ENCODE measurements at regions not wholly inside any gene's neighbourhood (a gene's known extent, or its start where the extent isn't known, plus 50 kb on each side); places are given as distances from the start of the nearest gene placed in this dataset.

DNA sequence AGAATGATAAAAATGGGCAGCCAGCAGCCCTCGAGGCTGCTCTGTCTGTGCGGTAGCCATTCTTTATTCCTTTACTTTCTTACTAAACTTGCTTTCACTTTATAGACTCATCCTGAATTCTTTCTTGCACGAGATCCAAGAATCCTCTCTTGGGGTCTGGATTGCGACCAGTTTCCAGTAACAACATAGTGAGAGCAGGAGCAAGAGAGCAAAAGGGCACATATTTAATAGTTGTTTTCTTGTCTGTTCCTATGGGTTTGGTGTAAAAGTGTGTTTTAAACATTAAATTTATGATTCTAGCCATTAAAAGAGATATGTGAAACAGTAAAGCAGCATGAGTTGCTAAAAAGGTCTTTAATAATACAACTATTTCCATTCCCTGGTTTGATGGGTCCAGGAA lies 78.8 kb upstream of the OPRM1 start:
- TF ChIP-seq CTCF (IDR thresholded peaks at IDR 0.05) (no peak), EZH2phosphoT487 (IDR thresholded peaks at IDR 0.05) (no peak)

Data from neural progenitor cell (in vitro differentiated cells).